GM21619 (cell line): ENCODE measurements at regions not wholly inside any gene's neighbourhood (a gene's known extent, or its start where the extent isn't known, plus 50 kb on each side); places are given as distances from the start of the nearest gene placed in this dataset.
A peak's percentile ranks its signal among the peaks of the same experiment; 100 is the strongest.

Source experiments
- ATAC-seq: cut with Tn5 transposase; IDR thresholded peaks from one replicate; pipeline ENCODE4 v1.9.1; 2021; ENCODE audit not compliant: unreplicated experiment

- no peak for ATAC-seq
These were observed 432.1 kb upstream of the DCC start for GRCh38 chr18:51907687-51908597.

GRCh38 chr18:51908598-51908944 is 431.4 kb upstream of the DCC start:
- ATAC-seq: no peak

- no peak for ATAC-seq
These were observed 428.4 kb upstream of the DCC start for GRCh38 chr18:51911584-51911983.

- no peak for ATAC-seq
These were observed 427.6 kb upstream of the DCC start for GRCh38 chr18:51912381-51912780.

- ATAC-seq: no peak
These were observed 424.8 kb upstream of the DCC start for GRCh38 chr18:51915176-51915575.

- no peak for ATAC-seq
These were observed 418.1 kb upstream of the DCC start for GRCh38 chr18:51921862-51922261.

GRCh38 chr18:51933903-51934302 is 406.1 kb upstream of the DCC start:
- no peak for ATAC-seq

GRCh38 chr18:51936115-51936514 is 403.9 kb upstream of the DCC start:
- no peak for ATAC-seq

GRCh38 chr18:51941999-51942398 is 398.0 kb upstream of the DCC start:
- ATAC-seq: peak; percentile 41

GRCh38 chr18:51943281-51943680 is 396.7 kb upstream of the DCC start:
- ATAC-seq: no peak

GRCh38 chr18:51946946-51947345 is 393.1 kb upstream of the DCC start:
- no peak for ATAC-seq

- no peak for ATAC-seq
These were observed 387.2 kb upstream of the DCC start for GRCh38 chr18:51952844-51953243.

GRCh38 chr18:51953521-51953920 is 386.5 kb upstream of the DCC start:
- ATAC-seq: peak; percentile 81

- no peak for ATAC-seq
These were observed 384.9 kb upstream of the DCC start for GRCh38 chr18:51955136-51955535.

- no peak for ATAC-seq
These were observed 383.0 kb upstream of the DCC start for GRCh38 chr18:51957001-51957400.

GRCh38 chr18:51980101-51980500 is 359.9 kb upstream of the DCC start:
- ATAC-seq: no peak

- ATAC-seq: no peak
These were observed 351.7 kb upstream of the DCC start for GRCh38 chr18:51988277-51988676.

GRCh38 chr18:51997129-51997528 is 342.9 kb upstream of the DCC start:
- no peak for ATAC-seq

- ATAC-seq: no peak
These were observed 341.9 kb upstream of the DCC start for GRCh38 chr18:51998066-51998465.

- no peak for ATAC-seq
These were observed 341.3 kb upstream of the DCC start for GRCh38 chr18:51998711-51999110.

- ATAC-seq: no peak
These were observed 340.6 kb upstream of the DCC start for GRCh38 chr18:51999351-51999750.

GRCh38 chr18:52000435-52000834 is 339.6 kb upstream of the DCC start:
- ATAC-seq: no peak

GRCh38 chr18:52001106-52001505 is 338.9 kb upstream of the DCC start:
- no peak for ATAC-seq
